Upper lobe of left lung (tissue), 4 donors: ENCODE measurements at regions not wholly inside any gene's neighbourhood (a gene's known extent, or its start where the extent isn't known, plus 50 kb on each side); places are given as distances from the start of the nearest gene placed in this dataset.

Experiments used
- CTCF ChIP-seq, 6 experiments: fragments of 450-650 bp in 4 of 6; fragments of 200-600 bp in 2 of 6; sonication (generic) in 2 of 6; IDR thresholded peaks; one replicate each; pipeline ENCODE4 v1.5.1; 2016 to 2019; ENCODE audit warnings: antibody characterized with exemption in 6 of 6
- POLR2AphosphoS5 ChIP-seq, 2 donors: sonication (generic); formaldehyde crosslinking; IDR thresholded peaks; one replicate each; pipeline ENCODE4 v1.5.1; 2017; ENCODE audit warnings: antibody characterized with exemption in 2 of 2

GRCh38 chr3:182294256-182294655, 499.0 kb upstream of the ATP11B start:
- TF ChIP-seq CTCF (IDR thresholded peaks at IDR 0.05), result no peak
- TF ChIP-seq POLR2AphosphoS5 (IDR thresholded peaks at IDR 0.05), result no peak
